Neural cell (in vitro differentiated cells): ENCODE measurements at regions not wholly inside any gene's neighbourhood (a gene's known extent, or its start where the extent isn't known, plus 50 kb on each side); places are given as distances from the start of the nearest gene placed in this dataset.

Experiments
- EZH2 ChIP-seq: fragments of 200-600, 300-800 bp; shearing (Covaris generic), sonication (generic); IDR thresholded peaks from 2 replicates; pipeline ENCODE4 v1.6.1; 2014; ENCODE audit warnings: antibody characterized with exemption, low read length, borderline replicate concordance, mild to moderate bottlenecking; ENCODE audit not compliant: insufficient read depth, poor library complexity, severe bottlenecking
- MXI1 ChIP-seq: fragments of 450-650 bp; conservative IDR thresholded peaks from 2 replicates; pipeline ENCODE4 v1.6.1; 2014; ENCODE audit warnings: antibody characterized with exemption, mild to moderate bottlenecking; ENCODE audit not compliant: poor library complexity, severe bottlenecking
- POLR2AphosphoS5 ChIP-seq: IDR thresholded peaks from 2 replicates; pipeline ENCODE4 v1.6.1; 2012
- SMC3 ChIP-seq: fragments of 450-650 bp; conservative IDR thresholded peaks from 2 replicates; pipeline ENCODE4 v1.6.1; 2014; ENCODE audit warnings: antibody characterized with exemption, mild to moderate bottlenecking, moderate library complexity; ENCODE audit not compliant: poor library complexity
- TF ChIP-seq, protein P1 (sequence below): fragments of 450-650 bp; IDR thresholded peaks from 2 replicates; pipeline ENCODE4 v1.5.1; 2014; ENCODE audit warnings: antibody characterized with exemption, mild to moderate bottlenecking, moderate library complexity; ENCODE audit not compliant: poor library complexity, severe bottlenecking
- TF ChIP-seq, protein P2 (sequence below): IDR thresholded peaks from 2 replicates; pipeline ENCODE4 v1.6.1; 2012; ENCODE audit warnings: borderline replicate concordance

DNA sequence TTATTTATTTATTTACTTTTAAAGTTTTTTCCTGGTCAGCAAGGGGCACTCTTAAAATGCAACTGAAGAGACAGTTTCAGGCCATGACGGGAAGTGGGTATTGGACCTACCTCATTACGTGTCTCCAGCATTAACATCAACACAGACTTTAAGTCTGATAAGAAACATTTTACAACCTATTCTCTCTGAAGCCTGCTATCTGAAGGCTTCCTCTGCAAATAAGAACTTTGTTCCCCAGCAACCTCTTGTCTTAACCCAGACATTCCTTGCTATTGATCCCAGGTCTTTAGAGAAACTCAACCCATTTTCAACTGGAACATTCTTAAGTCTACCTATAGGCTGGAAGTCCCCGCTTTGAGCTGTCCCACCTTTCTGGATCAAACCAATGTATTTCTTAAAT, 258.3 kb upstream of the TMPRSS15 start:
- TF ChIP-seq, protein P1, sequence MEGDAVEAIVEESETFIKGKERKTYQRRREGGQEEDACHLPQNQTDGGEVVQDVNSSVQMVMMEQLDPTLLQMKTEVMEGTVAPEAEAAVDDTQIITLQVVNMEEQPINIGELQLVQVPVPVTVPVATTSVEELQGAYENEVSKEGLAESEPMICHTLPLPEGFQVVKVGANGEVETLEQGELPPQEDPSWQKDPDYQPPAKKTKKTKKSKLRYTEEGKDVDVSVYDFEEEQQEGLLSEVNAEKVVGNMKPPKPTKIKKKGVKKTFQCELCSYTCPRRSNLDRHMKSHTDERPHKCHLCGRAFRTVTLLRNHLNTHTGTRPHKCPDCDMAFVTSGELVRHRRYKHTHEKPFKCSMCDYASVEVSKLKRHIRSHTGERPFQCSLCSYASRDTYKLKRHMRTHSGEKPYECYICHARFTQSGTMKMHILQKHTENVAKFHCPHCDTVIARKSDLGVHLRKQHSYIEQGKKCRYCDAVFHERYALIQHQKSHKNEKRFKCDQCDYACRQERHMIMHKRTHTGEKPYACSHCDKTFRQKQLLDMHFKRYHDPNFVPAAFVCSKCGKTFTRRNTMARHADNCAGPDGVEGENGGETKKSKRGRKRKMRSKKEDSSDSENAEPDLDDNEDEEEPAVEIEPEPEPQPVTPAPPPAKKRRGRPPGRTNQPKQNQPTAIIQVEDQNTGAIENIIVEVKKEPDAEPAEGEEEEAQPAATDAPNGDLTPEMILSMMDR = no peak
- TF ChIP-seq SMC3 (no peak), POLR2AphosphoS5 (no peak), EZH2 (no peak), MXI1 (no peak)
- TF ChIP-seq, protein P2, sequence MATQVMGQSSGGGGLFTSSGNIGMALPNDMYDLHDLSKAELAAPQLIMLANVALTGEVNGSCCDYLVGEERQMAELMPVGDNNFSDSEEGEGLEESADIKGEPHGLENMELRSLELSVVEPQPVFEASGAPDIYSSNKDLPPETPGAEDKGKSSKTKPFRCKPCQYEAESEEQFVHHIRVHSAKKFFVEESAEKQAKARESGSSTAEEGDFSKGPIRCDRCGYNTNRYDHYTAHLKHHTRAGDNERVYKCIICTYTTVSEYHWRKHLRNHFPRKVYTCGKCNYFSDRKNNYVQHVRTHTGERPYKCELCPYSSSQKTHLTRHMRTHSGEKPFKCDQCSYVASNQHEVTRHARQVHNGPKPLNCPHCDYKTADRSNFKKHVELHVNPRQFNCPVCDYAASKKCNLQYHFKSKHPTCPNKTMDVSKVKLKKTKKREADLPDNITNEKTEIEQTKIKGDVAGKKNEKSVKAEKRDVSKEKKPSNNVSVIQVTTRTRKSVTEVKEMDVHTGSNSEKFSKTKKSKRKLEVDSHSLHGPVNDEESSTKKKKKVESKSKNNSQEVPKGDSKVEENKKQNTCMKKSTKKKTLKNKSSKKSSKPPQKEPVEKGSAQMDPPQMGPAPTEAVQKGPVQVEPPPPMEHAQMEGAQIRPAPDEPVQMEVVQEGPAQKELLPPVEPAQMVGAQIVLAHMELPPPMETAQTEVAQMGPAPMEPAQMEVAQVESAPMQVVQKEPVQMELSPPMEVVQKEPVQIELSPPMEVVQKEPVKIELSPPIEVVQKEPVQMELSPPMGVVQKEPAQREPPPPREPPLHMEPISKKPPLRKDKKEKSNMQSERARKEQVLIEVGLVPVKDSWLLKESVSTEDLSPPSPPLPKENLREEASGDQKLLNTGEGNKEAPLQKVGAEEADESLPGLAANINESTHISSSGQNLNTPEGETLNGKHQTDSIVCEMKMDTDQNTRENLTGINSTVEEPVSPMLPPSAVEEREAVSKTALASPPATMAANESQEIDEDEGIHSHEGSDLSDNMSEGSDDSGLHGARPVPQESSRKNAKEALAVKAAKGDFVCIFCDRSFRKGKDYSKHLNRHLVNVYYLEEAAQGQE = no peak
